ENCODE measurements at regions not wholly inside any gene's neighbourhood (a gene's known extent, or its start where the extent isn't known, plus 50 kb on each side); places are given as distances from the start of the nearest gene placed in this dataset.

- TF ChIP-seq, protein P1, sequence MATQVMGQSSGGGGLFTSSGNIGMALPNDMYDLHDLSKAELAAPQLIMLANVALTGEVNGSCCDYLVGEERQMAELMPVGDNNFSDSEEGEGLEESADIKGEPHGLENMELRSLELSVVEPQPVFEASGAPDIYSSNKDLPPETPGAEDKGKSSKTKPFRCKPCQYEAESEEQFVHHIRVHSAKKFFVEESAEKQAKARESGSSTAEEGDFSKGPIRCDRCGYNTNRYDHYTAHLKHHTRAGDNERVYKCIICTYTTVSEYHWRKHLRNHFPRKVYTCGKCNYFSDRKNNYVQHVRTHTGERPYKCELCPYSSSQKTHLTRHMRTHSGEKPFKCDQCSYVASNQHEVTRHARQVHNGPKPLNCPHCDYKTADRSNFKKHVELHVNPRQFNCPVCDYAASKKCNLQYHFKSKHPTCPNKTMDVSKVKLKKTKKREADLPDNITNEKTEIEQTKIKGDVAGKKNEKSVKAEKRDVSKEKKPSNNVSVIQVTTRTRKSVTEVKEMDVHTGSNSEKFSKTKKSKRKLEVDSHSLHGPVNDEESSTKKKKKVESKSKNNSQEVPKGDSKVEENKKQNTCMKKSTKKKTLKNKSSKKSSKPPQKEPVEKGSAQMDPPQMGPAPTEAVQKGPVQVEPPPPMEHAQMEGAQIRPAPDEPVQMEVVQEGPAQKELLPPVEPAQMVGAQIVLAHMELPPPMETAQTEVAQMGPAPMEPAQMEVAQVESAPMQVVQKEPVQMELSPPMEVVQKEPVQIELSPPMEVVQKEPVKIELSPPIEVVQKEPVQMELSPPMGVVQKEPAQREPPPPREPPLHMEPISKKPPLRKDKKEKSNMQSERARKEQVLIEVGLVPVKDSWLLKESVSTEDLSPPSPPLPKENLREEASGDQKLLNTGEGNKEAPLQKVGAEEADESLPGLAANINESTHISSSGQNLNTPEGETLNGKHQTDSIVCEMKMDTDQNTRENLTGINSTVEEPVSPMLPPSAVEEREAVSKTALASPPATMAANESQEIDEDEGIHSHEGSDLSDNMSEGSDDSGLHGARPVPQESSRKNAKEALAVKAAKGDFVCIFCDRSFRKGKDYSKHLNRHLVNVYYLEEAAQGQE (IDR thresholded peaks at IDR 0.05; ENCODE audit: insufficient replicate concordance, low read depth) = no peak
- TF ChIP-seq POLR2AphosphoS5 (IDR thresholded peaks at IDR 0.05; ENCODE audit: low read depth) (no peak), SPI1 (IDR thresholded peaks at IDR 0.05; ENCODE audit: borderline replicate concordance, low read depth) (no peak), GABPA (IDR thresholded peaks at IDR 0.05; ENCODE audit: low read depth) (no peak)
- TF ChIP-seq, protein P2, sequence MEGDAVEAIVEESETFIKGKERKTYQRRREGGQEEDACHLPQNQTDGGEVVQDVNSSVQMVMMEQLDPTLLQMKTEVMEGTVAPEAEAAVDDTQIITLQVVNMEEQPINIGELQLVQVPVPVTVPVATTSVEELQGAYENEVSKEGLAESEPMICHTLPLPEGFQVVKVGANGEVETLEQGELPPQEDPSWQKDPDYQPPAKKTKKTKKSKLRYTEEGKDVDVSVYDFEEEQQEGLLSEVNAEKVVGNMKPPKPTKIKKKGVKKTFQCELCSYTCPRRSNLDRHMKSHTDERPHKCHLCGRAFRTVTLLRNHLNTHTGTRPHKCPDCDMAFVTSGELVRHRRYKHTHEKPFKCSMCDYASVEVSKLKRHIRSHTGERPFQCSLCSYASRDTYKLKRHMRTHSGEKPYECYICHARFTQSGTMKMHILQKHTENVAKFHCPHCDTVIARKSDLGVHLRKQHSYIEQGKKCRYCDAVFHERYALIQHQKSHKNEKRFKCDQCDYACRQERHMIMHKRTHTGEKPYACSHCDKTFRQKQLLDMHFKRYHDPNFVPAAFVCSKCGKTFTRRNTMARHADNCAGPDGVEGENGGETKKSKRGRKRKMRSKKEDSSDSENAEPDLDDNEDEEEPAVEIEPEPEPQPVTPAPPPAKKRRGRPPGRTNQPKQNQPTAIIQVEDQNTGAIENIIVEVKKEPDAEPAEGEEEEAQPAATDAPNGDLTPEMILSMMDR (IDR thresholded peaks at IDR 0.05; ENCODE audit: insufficient read depth, low read length) = no peak
- no peak overlapping the region for H3K27ac ChIP-seq (replicated peaks)
- no peak overlapping the region for H3K4me3 ChIP-seq (replicated peaks; ENCODE audit: insufficient read depth, low read length)
- H3K27me3 ChIP-seq (ENCODE audit: insufficient read depth, poor library complexity, severe bottlenecking) = no peaks in the 10 kb centered on the region
- DNase-seq (ENCODE audit: low read depth in 1 of 2, low spot score in 1 of 2) = no peak
Measured at GRCh38 chr18:1412655-1413322, 508.1 kb downstream of the ADCYAP1 start.

- Histone ChIP-seq H3K4me3 (replicated peaks; ENCODE audit: insufficient read depth, low read length) (no peak overlapping the region), H3K27me3 (ENCODE audit: insufficient read depth, poor library complexity, severe bottlenecking) (no peaks in the 10 kb centered on the region), H3K27ac (replicated peaks) (no peak overlapping the region)
- no peak for DNase-seq (ENCODE audit: low read depth in 1 of 2, low spot score in 1 of 2)
- TF ChIP-seq POLR2AphosphoS5 (IDR thresholded peaks at IDR 0.05; ENCODE audit: low read depth) = no peak
- TF ChIP-seq SPI1 (IDR thresholded peaks at IDR 0.05; ENCODE audit: borderline replicate concordance, low read depth) = no peak
- no peak for TF ChIP-seq GABPA (IDR thresholded peaks at IDR 0.05; ENCODE audit: low read depth)
- TF ChIP-seq, protein P1 (IDR thresholded peaks at IDR 0.05; ENCODE audit: insufficient replicate concordance, low read depth) = no peak
- TF ChIP-seq, protein P2 (IDR thresholded peaks at IDR 0.05; ENCODE audit: insufficient read depth, low read length) = no peak
Measured at GRCh38 chr18:1413323-1413675, 508.6 kb downstream of the ADCYAP1 start.

DNA sequence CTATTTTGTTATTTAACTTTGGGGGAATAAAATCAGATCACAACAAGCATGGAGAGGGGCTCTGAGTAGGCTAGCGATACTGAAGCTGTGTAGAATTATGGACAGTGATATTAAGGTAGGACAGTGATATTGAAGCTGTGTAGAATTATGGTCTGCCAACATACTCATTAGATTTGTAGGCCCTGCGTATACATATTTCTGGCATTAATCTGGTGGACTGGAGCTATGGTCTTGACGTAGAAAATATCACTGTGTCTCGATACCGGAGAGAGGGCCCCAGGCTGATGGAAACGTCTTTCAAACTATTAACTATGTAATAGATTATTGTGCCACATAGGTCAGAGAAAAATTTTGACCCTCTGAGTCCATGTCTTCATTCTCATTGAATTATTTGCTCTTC is 511.4 kb downstream of the ADCYAP1 start:
- Histone ChIP-seq H3K27me3 (ENCODE audit: insufficient read depth, poor library complexity, severe bottlenecking) (no peaks in the 10 kb centered on the region), H3K4me3 (replicated peaks; ENCODE audit: insufficient read depth, low read length) (no peak overlapping the region), H3K27ac (replicated peaks) (no peak overlapping the region)
- no peak for TF ChIP-seq POLR2AphosphoS5 (IDR thresholded peaks at IDR 0.05; ENCODE audit: low read depth)
- no peak for TF ChIP-seq GABPA (IDR thresholded peaks at IDR 0.05; ENCODE audit: low read depth)
- TF ChIP-seq, protein P2 (IDR thresholded peaks at IDR 0.05; ENCODE audit: insufficient read depth, low read length) = no peak
- no peak for TF ChIP-seq SPI1 (IDR thresholded peaks at IDR 0.05; ENCODE audit: borderline replicate concordance, low read depth)
- TF ChIP-seq, protein P1 (IDR thresholded peaks at IDR 0.05; ENCODE audit: insufficient replicate concordance, low read depth) = no peak
- no peak for DNase-seq (ENCODE audit: low read depth in 1 of 2, low spot score in 1 of 2)

Data from HL-60 (cell line).